C4-2B (cell line): ENCODE measurements at regions not wholly inside any gene's neighbourhood (a gene's known extent, or its start where the extent isn't known, plus 50 kb on each side); places are given as distances from the start of the nearest gene placed in this dataset.

ENCODE experiments used
- ZFX ChIP-seq: fragments of 450-650 bp; IDR thresholded peaks from 2 replicates; pipeline ENCODE4 v1.6.1; 2017
- TF ChIP-seq, protein P1 (sequence below): fragments of 450-650 bp; conservative IDR thresholded peaks from 2 replicates; pipeline ENCODE4 v1.5.1; 2017; ENCODE audit warnings: mild to moderate bottlenecking

DNA sequence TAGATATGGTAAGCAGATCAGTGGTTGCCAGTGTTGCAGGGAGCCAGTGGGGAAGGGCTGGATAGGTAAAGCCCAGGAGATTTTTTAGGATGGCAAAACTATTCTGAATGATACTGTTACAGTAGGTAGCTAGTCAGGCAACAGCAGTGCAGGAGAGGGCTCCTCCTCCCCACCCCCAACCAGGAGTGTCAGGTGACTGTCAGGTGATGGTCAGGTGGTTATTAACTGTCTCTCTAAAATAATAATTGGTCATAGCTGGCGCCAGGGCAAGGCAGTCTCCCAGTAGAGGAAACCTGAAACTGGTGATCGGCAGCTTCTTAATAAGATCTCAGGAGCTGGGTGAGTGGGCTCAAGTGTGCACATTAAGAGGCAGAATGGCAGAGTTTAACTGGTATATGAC lies 201.6 kb upstream of the PARD3B start:
- TF ChIP-seq, protein P1, sequence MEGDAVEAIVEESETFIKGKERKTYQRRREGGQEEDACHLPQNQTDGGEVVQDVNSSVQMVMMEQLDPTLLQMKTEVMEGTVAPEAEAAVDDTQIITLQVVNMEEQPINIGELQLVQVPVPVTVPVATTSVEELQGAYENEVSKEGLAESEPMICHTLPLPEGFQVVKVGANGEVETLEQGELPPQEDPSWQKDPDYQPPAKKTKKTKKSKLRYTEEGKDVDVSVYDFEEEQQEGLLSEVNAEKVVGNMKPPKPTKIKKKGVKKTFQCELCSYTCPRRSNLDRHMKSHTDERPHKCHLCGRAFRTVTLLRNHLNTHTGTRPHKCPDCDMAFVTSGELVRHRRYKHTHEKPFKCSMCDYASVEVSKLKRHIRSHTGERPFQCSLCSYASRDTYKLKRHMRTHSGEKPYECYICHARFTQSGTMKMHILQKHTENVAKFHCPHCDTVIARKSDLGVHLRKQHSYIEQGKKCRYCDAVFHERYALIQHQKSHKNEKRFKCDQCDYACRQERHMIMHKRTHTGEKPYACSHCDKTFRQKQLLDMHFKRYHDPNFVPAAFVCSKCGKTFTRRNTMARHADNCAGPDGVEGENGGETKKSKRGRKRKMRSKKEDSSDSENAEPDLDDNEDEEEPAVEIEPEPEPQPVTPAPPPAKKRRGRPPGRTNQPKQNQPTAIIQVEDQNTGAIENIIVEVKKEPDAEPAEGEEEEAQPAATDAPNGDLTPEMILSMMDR, result no peak
- no peak for TF ChIP-seq ZFX
